GM12874 (cell line): ENCODE measurements at regions not wholly inside any gene's neighbourhood (a gene's known extent, or its start where the extent isn't known, plus 50 kb on each side); places are given as distances from the start of the nearest gene placed in this dataset.

Experiments
- TF ChIP-seq, protein P1 (sequence below): IDR thresholded peaks from 2 replicates; pipeline ENCODE4 v1.5.1; 2011; ENCODE audit warnings: low read depth, mild to moderate bottlenecking, control low read depth, low read length, moderate library complexity; ENCODE audit not compliant: insufficient read depth

DNA sequence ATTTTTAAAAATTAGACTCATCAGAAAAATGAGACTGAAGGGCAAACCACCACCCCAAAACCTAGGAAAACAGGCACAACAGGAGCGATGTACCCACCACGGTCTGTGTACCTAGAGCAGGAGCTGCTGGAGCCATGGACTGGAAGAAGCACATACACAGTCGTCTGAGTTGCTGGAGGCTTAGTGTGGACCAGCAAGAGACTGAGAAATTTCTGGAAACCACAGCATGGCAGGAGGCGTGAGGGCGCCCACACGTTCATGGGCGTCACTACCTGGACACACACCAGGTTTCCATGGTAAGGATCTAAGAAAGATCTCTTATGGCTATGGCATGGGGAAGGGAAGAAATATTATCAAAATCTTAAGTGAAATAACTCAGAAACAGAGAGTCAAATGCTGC is 91.9 kb downstream of the MED10 start:
- TF ChIP-seq, protein P1, sequence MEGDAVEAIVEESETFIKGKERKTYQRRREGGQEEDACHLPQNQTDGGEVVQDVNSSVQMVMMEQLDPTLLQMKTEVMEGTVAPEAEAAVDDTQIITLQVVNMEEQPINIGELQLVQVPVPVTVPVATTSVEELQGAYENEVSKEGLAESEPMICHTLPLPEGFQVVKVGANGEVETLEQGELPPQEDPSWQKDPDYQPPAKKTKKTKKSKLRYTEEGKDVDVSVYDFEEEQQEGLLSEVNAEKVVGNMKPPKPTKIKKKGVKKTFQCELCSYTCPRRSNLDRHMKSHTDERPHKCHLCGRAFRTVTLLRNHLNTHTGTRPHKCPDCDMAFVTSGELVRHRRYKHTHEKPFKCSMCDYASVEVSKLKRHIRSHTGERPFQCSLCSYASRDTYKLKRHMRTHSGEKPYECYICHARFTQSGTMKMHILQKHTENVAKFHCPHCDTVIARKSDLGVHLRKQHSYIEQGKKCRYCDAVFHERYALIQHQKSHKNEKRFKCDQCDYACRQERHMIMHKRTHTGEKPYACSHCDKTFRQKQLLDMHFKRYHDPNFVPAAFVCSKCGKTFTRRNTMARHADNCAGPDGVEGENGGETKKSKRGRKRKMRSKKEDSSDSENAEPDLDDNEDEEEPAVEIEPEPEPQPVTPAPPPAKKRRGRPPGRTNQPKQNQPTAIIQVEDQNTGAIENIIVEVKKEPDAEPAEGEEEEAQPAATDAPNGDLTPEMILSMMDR: no peak

DNA sequence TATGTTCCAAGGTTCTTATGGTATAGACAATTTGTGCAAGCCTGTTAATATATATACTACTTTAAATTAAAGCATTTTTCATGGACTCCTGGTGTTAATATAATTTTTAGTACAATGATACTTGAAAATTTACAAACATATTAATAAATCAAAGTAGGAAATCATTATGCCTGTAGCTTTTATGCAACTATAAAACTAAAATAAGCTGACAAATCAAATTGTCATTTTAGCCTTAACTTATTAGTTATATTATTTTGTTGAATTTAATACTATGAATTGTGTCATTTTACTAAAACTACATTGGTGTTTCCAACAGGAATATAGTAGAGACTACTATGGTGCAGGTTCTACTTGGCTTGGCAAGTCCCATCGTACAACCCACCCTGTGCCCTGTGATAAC is 96.0 kb downstream of the MED10 start:
- TF ChIP-seq, protein P1: no peak

- TF ChIP-seq, protein P1: no peak
Measured at GRCh38 chr5:6281818-6282217, 96.5 kb downstream of the MED10 start.

DNA sequence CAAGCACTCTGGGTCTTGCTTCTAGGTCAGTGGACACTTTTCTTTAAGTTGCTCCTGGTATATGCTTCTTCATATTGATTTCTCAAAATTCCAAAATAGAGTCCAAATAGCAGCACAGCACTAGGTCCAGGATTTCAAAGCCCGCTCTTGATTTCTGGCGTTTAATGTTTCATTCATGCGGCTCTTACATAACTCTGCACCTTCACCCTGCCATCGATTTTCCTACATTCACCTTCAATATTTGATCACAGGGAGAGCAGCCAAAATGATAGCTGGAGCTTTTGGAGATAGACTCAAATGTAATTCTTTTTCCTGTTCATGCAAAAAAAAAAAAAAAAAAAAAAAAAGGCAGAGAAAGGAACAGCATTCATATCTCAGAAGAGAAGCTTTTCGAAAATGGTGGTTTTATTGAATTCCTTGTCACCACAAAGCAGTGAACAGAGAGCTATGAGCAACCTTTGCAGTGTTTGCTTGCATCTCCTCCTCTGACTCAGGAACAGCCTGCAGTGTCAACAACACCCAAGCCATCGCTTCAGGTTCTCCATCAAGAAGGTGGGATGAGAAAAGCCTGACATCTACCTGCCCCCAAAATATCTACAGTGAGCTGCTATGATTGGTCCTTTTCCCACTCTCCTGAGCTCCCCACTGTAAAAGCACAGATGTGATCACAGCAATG is 97.8 kb downstream of the MED10 start:
- TF ChIP-seq, protein P1: no peak

- TF ChIP-seq, protein P1: no peak
Measured at GRCh38 chr5:6279607-6280006, 98.7 kb downstream of the MED10 start.

DNA sequence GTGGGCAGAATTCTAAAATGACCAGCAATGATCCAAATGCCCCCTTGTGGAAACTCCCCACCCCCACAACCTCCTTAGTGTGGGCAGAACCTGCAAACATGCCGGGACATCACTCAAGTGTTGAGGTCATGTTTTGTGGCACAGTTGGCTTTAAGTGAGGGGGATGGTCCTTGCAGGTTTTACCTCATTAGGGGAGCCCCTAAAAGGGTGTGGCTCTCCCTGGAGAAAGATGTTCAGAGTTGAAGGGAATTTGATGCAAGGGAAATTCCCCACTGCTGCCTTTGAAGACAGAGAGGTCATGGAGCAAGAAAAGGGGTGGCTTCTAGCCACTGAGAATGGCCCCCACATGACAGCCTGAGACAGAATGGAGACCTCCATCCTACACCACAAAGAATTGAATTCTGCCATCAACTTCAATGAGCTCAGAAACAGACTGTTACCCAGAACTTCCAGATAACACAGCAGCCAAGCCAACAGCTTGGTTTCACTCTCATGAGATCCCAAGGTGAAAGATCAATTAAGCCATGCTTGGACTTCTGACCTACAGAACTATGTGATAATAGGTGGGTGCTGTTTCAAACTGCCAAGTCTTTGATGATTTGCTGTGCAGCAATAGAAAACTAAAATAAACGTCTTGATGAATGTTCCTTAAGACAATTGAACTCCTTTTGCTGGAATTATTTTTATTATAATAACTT is 103.4 kb downstream of the MED10 start:
- TF ChIP-seq, protein P1: no peak

GRCh38 chr5:6273749-6274148 is 104.6 kb downstream of the MED10 start:
- TF ChIP-seq, protein P1: no peak
